LNCAP (cell line): ENCODE measurements at regions not wholly inside any gene's neighbourhood (a gene's known extent, or its start where the extent isn't known, plus 50 kb on each side); places are given as distances from the start of the nearest gene placed in this dataset.

Experiments
- TF ChIP-seq, protein P1 (sequence below): fragments of 450-650 bp; IDR thresholded peaks from 2 replicates; pipeline ENCODE4 v1.5.1; 2017; ENCODE audit warnings: mild to moderate bottlenecking

DNA sequence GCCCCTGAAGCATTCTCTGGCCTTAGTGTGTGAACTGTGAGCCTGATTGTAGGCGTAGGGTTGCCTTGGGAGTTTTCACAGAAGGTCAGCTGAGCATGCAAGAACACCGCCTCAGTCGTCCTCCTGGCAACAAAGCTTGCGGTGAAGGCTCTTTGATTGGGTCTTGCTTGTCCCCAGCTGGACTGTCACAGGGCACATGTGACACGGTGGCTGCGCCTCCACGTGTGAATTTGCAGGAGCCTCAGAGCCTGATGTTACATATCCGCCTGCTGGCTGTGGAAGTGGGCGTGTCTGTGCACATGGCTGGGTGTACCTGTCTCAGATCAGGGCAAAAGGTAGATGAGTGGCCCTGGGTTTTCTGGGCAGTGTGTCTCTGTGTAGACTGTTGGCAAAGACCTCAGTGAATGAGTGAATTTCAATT lies 228.7 kb downstream of the HAUS1 start:
- TF ChIP-seq, protein P1, sequence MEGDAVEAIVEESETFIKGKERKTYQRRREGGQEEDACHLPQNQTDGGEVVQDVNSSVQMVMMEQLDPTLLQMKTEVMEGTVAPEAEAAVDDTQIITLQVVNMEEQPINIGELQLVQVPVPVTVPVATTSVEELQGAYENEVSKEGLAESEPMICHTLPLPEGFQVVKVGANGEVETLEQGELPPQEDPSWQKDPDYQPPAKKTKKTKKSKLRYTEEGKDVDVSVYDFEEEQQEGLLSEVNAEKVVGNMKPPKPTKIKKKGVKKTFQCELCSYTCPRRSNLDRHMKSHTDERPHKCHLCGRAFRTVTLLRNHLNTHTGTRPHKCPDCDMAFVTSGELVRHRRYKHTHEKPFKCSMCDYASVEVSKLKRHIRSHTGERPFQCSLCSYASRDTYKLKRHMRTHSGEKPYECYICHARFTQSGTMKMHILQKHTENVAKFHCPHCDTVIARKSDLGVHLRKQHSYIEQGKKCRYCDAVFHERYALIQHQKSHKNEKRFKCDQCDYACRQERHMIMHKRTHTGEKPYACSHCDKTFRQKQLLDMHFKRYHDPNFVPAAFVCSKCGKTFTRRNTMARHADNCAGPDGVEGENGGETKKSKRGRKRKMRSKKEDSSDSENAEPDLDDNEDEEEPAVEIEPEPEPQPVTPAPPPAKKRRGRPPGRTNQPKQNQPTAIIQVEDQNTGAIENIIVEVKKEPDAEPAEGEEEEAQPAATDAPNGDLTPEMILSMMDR: no peak

DNA sequence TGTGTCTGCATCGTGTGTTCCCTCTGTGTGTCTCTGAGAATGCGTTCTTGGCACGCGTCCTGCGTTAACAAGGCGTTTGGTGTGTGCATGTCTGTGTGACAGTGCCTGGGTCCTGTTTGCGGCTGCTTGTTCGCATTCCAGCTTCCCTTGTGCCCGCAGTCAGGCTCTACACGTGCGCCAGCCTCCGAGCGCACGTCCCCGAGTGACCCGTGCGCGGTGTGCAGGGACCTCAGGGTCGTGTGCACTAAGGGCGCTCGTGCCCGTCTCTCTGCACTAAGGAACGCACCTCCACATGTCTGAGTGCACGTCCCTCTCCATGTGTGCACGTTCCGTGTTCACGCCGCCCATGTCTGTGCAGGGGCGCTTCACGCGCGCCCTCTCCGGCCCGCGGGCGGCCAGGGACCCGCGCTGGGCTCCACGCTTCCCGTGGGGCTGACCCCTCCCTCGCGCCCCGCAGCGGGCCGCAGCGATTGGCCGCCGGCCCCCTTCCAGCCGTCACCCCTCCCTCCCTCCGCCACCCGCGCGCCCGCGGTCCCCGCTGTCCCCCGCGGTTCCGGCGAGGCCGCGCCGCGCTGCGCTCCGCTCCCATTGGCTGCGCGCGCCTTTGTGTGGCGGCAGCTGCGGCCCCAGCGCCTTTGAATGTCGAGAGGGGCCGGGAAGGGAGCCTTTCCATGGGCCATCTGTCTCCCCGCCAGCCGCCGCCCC lies 229.4 kb downstream of the HAUS1 start:
- TF ChIP-seq, protein P1: no peak

DNA sequence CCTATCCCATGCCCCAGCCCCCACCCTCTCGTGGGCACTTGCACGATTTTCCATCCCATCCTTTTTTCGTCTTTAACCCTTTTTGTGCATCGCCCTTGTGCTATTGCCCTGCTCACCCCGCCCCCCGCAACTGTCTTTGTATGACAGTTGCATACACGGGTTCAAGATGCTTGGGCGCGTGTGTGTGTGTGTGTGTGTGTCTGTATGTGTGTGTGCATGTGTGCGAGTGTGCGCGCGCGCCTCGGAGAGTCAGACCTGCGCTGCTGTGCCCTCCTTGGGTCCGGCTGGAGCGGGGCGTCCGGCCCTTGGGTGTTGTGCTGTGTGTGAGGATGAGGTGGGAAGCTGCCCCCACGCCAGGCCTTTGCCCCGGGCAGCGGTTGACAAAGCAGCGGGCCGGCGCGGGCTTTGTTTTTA lies 230.7 kb downstream of the HAUS1 start:
- TF ChIP-seq, protein P1: no peak

DNA sequence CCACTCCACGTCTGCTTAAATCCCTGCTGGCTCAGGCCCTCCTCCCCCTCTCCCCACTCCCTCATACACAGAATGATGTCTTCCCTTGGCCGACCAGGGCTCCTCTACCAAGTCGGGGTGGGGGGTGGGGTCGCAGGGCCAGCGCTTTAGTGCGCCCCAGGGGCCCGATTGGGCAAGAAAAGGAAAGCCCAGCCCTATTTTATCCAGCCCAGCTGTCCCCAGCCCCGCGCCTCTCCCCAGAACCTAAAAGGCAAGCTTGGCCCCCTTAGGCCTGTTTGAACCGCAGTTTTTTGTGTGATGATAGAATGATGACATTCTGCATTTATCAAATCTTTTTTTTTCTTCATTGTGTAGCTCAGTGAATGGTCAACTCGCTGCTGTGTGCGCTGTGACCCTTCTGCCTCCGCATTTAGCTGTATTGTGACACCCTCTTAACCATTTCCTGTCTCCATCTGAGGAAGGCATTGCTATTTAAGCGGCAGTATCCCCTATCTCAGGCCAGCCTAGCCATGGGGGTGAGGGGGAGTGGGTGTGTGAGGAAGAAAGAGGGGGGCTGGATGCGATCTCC lies 231.4 kb downstream of the HAUS1 start:
- TF ChIP-seq, protein P1: no peak

DNA sequence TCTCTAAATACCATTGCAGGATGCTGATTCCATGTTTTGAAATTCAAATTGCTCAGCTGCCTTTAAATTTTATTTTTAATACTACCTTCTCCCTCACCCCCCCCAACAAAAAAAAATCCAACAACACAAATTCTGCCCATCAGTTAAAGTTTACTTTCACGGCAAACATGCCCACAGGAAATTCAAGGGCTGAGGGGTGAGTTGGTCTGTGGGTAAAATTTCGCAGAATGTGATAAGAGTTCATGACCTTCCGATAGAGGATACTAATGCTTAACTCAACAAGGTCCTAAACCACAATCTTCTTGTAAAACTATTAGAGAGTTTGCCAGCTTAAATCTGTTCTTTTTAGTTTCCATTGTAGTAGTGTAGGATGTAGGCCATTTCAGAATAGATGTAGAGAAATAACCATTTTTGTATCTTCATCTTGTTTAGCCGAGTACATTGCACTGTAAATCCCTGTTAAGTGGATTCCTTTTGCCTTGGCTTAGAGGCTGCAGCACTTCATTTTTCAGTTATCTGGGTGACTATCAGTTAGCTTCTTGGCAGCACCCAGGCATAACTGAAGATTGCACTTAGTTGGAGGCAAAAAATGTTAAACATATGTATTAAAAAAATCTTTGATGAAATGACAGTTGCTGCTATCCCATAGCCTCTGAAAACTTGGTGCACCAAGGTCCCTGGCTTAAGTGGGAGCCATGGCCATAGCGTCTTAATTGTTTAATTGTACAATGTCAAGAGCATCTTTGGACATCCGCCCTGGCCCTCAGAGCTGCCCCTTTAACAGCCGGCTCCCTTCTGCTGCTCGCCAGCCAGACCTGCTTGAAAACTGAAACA lies 232.3 kb downstream of the HAUS1 start:
- TF ChIP-seq, protein P1: no peak

DNA sequence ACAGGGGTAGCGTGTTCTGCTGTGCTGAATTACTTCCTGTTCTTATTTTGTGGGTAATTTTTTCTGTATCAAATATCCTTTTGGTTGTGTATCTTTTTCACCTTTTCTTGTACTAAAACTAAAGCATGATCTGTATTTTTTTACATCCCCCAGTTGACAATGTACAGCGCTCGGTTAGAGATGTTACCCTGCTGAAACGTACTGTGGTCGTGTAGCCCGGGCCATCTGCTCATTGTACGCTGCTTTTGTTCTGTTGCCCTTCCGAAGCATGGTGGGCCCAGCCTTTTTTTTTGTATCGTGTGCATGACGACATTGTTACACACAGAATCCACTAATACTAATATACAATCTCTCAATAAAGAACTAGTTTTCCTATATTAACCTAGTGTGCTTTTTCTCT lies 233.1 kb downstream of the HAUS1 start:
- TF ChIP-seq, protein P1: no peak

DNA sequence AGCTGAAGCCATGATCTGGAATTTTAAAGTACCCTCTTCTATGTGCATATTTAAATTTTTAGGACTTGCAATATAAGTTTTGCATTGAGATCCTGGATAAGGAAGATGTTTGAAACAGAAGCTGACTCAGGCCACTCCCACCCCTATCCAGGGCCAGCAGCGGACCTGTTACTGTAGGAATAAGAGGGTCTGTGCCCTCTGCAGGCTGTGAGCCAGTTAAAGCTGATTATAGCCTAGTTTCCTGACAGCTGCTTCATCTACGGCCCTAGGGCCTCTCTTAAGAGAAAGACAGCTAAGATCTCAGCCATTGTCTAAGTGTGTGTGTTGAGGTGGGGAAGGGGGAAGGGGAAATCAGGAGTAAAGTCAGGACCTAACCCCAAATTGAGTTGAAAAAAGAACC lies 234.0 kb downstream of the HAUS1 start:
- TF ChIP-seq, protein P1: no peak
